Kidney (tissue), 13 donors: ENCODE measurements at regions not wholly inside any gene's neighbourhood (a gene's known extent, or its start where the extent isn't known, plus 50 kb on each side); places are given as distances from the start of the nearest gene placed in this dataset.

Experiments
- DNase-seq, 5 donors: peaks; one replicate each; pipeline ENCODE4 v3.0.0-alpha.2; 2013 to 2020
- FAIRE-seq: peaks from 2 replicates; lab custom pipeline; 2012; peaks lifted over from hg19 to GRCh38; lab: Jason Lieb, UNC
- H3K27ac ChIP-seq, 2 donors: one replicate each; pipeline ENCODE4 v1.7.0; 2013; ENCODE audit warnings: low read depth in 2 of 2, low read length in 2 of 2, inconsistent platforms in 1 of 2
- H3K27me3 ChIP-seq: one replicate; pipeline ENCODE4 v1.7.1; 2013; ENCODE audit warnings: low read length, inconsistent platforms; ENCODE audit not compliant: control insufficient read depth, insufficient read depth
- H3K36me3 ChIP-seq, 3 donors: one replicate each; pipeline versions ENCODE4 v1.7.0 to v1.7.1; 2013; ENCODE audit warnings: low read length in 3 of 3, control low read depth in 1 of 3, inconsistent platforms in 1 of 3; ENCODE audit not compliant: insufficient read depth in 3 of 3, control insufficient read depth in 2 of 3
- H3K4me1 ChIP-seq, 3 donors: one replicate each; pipeline versions ENCODE4 v1.7.0 to v1.7.1; 2013; ENCODE audit warnings: low read length in 3 of 3, inconsistent platforms in 1 of 3, low read depth in 1 of 3; ENCODE audit not compliant: control insufficient read depth in 2 of 3, insufficient read depth in 2 of 3
- H3K4me3 ChIP-seq, 3 donors: one replicate each; pipeline versions ENCODE4 v1.7.0 to v1.8.1; 2013; ENCODE audit warnings: low read length in 3 of 3, control low read depth in 1 of 3, inconsistent platforms in 1 of 3
- H3K9ac ChIP-seq, 3 donors: one replicate each; pipeline versions ENCODE4 v1.7.0 to v1.7.1; 2013; ENCODE audit warnings: low read length in 3 of 3, control low read depth in 1 of 3, inconsistent platforms in 1 of 3
- H3K9me3 ChIP-seq, 3 donors: one replicate each; pipeline versions ENCODE4 v1.7.0 to v1.7.1; 2013; ENCODE audit warnings: low read length in 3 of 3, control low read depth in 1 of 3, inconsistent platforms in 1 of 3; ENCODE audit not compliant: control insufficient read depth in 2 of 3, insufficient read depth in 1 of 3
- intact Hi-C: fragments of 100-400 bp; cut with DNase I; formaldehyde crosslinking; loops from one replicate; pipeline ENCODE4 v1.11.1; 2022
- TF ChIP-seq, protein P1 (sequence below): IDR thresholded peaks from 3 replicates; pipeline ENCODE4 v1.5.1; 2012; ENCODE audit warnings: mild to moderate bottlenecking, moderate library complexity, borderline replicate concordance; ENCODE audit not compliant: insufficient read depth; ENCODE audit errors: extremely low read depth
- donor health status: control.
- donor health status: control.
- donor health status: control.
- donor health status: control.
- donor health status: control.
- donor health status: DM: yes; HTN: yes; CAD: no.
- donor health status: Normal renal cell carcinoma (clear cell type).

DNA sequence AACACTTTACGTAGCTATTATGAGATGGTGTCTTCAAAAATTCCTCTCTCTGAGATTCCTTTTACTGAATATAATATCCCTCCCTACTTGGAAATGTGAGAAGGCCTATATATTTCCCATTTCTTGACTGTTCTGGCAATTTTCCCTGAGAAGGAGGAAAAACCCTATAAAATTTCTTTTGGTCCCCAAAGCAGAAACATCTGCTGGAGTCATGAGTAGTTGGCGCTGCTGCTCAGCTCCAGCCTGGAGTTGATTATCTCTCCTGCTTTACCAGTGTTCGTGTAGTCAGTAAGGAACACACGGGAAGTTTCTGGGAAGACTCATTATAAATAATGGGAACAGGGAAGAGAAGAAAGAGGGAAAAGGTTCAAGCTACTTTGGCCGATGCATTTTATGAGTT, 680.1 kb downstream of the EPHA3 start:
- no peak for FAIRE-seq
- Histone ChIP-seq H3K27ac (no peak overlapping the region), H3K36me3 (no peaks in the 10 kb centered on the region), H3K27me3 (no peaks in the 10 kb centered on the region), H3K4me3 (no peak overlapping the region), H3K9ac (no peak overlapping the region), H3K9me3 (no peaks in the 10 kb centered on the region), H3K4me1 (no peaks in the 10 kb centered on the region)
- TF ChIP-seq, protein P1, sequence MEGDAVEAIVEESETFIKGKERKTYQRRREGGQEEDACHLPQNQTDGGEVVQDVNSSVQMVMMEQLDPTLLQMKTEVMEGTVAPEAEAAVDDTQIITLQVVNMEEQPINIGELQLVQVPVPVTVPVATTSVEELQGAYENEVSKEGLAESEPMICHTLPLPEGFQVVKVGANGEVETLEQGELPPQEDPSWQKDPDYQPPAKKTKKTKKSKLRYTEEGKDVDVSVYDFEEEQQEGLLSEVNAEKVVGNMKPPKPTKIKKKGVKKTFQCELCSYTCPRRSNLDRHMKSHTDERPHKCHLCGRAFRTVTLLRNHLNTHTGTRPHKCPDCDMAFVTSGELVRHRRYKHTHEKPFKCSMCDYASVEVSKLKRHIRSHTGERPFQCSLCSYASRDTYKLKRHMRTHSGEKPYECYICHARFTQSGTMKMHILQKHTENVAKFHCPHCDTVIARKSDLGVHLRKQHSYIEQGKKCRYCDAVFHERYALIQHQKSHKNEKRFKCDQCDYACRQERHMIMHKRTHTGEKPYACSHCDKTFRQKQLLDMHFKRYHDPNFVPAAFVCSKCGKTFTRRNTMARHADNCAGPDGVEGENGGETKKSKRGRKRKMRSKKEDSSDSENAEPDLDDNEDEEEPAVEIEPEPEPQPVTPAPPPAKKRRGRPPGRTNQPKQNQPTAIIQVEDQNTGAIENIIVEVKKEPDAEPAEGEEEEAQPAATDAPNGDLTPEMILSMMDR = no peak
- peak in 2 of 5 donors; percentile 31 to 60 for DNase-seq
- intact Hi-C loops = no loop called here

DNA sequence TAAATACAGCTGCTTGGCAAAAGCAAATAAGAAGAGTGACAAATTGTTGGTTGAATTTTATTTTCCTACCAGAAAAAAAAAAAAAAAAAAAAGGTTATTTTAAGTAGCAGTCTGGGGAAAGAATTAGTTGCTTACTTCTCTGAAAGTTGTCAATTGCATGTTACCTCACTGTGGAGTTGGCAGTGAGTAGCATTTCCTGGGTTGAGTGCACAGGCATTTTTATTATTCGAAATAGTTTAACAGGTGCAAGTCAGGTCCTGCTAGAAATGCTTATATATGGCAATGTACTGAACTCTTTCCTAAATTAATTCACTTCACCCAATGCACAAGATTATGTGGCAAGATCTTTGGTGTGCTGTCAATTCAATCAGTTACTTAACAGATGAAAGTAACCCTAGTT, 680.6 kb downstream of the EPHA3 start:
- DNase-seq = peak in 2 of 5 donors; percentile 66 to 69
- Histone ChIP-seq H3K9me3 (no peaks in the 10 kb centered on the region), H3K9ac (no peak overlapping the region), H3K27me3 (no peaks in the 10 kb centered on the region), H3K4me3 (no peak overlapping the region), H3K4me1 (no peaks in the 10 kb centered on the region), H3K36me3 (no peaks in the 10 kb centered on the region), H3K27ac (no peak overlapping the region)
- no peak for FAIRE-seq
- TF ChIP-seq, protein P1 = no peak
- intact Hi-C loops = no loop called here

DNA sequence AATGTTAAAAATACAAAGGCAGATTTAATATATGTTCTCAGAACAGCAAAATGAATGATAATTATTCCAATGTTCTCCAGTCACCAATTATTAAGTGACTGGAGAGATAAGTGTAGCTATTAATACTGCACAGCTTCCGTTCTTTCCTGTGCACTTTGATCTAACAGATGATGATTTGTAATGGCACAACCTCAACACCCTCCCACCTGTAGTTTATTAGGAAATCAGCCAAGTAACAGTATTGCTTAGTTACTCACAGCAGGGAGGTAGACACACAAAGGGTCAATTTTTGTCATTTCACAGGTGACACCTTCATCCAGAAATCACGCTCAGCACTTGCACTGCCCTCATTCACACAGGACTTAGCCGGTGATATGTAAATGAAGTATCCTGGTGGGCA, 688.1 kb downstream of the EPHA3 start:
- Histone ChIP-seq H3K27ac (no peak overlapping the region), H3K9ac (no peak overlapping the region), H3K9me3 (no peaks in the 10 kb centered on the region), H3K36me3 (no peaks in the 10 kb centered on the region), H3K4me3 (no peak overlapping the region), H3K4me1 (no peaks in the 10 kb centered on the region), H3K27me3 (no peaks in the 10 kb centered on the region)
- DNase-seq (no peak), FAIRE-seq (no peak)
- TF ChIP-seq, protein P1 = no peak
- intact Hi-C loops = no loop called here

DNA sequence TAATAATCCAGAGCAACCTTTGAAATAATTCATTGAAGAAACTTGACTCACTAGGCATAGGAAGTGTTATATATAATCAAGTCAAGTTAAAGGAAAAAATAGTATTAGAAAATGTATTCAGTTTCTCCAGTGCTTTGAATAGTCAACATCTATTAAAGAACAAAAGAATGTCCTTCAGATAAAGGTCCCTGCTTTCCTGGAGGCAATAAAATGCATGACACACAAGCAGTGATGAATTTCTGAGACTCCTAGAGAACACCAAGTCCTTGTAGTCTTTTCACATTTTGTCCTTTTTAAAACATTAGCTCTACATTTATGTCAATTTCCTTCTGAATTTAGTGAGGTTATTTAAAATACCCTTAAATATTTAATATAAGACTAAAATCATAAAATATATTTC, 695.5 kb downstream of the EPHA3 start:
- TF ChIP-seq, protein P1 = no peak
- Histone ChIP-seq H3K27me3 (no peaks in the 10 kb centered on the region), H3K27ac (no peak overlapping the region), H3K36me3 (no peaks in the 10 kb centered on the region), H3K9me3 (no peaks in the 10 kb centered on the region), H3K9ac (no peak overlapping the region), H3K4me3 (no peak overlapping the region), H3K4me1 (no peaks in the 10 kb centered on the region)
- FAIRE-seq = no peak
- no peak for DNase-seq
- intact Hi-C loops = no loop called here
